ENCODE measurements at regions not wholly inside any gene's neighbourhood (a gene's known extent, or its start where the extent isn't known, plus 50 kb on each side); places are given as distances from the start of the nearest gene placed in this dataset.

- TF ChIP-seq, protein P1, sequence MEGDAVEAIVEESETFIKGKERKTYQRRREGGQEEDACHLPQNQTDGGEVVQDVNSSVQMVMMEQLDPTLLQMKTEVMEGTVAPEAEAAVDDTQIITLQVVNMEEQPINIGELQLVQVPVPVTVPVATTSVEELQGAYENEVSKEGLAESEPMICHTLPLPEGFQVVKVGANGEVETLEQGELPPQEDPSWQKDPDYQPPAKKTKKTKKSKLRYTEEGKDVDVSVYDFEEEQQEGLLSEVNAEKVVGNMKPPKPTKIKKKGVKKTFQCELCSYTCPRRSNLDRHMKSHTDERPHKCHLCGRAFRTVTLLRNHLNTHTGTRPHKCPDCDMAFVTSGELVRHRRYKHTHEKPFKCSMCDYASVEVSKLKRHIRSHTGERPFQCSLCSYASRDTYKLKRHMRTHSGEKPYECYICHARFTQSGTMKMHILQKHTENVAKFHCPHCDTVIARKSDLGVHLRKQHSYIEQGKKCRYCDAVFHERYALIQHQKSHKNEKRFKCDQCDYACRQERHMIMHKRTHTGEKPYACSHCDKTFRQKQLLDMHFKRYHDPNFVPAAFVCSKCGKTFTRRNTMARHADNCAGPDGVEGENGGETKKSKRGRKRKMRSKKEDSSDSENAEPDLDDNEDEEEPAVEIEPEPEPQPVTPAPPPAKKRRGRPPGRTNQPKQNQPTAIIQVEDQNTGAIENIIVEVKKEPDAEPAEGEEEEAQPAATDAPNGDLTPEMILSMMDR (IDR thresholded peaks at IDR 0.05; ENCODE audit: insufficient read depth, low read length), result no peak
- H3K4me3 ChIP-seq (ENCODE audit: low read depth, low read length), result no peak overlapping the region
- no peak for DNase-seq (ENCODE audit: low read depth)
Observed at GRCh38 chr1:216983823-216984222, 260.6 kb upstream of the ESRRG start.

GRCh38 chr1:216961516-216961915 lies 238.3 kb upstream of the ESRRG start:
- no peak overlapping the region for H3K4me3 ChIP-seq (ENCODE audit: low read depth, low read length)
- DNase-seq (ENCODE audit: low read depth), result no peak
- TF ChIP-seq, protein P1 (IDR thresholded peaks at IDR 0.05; ENCODE audit: insufficient read depth, low read length), result no peak

GRCh38 chr1:216960716-216961115 lies 237.5 kb upstream of the ESRRG start:
- no peak for DNase-seq (ENCODE audit: low read depth)
- TF ChIP-seq, protein P1 (IDR thresholded peaks at IDR 0.05; ENCODE audit: insufficient read depth, low read length), result no peak
- H3K4me3 ChIP-seq (ENCODE audit: low read depth, low read length), result no peak overlapping the region

- no peak overlapping the region for H3K4me3 ChIP-seq (ENCODE audit: low read depth, low read length)
- DNase-seq (ENCODE audit: low read depth), result no peak
- TF ChIP-seq, protein P1 (IDR thresholded peaks at IDR 0.05; ENCODE audit: insufficient read depth, low read length), result no peak
Observed at GRCh38 chr1:216958569-216958968, 235.3 kb upstream of the ESRRG start.

DNA sequence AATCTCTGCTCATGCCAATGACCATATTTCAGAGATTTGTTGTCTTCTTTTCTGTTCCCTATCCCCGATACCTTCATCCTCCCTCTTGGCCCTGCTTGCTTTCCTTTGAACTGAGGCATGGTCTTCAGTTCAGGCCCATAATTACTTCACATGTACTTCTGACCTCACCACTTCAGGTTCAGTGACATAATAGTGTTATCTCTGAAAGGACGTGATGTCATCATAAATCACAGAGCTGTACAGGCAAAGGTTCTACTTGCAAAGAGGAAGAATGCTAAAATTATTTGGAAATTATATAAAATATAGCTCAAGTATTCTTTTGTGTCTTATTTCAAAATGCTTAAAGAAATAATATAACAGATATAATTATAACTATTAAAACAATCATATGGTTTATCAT lies 230.3 kb upstream of the ESRRG start:
- TF ChIP-seq, protein P1 (IDR thresholded peaks at IDR 0.05; ENCODE audit: insufficient read depth, low read length), result no peak
- H3K4me3 ChIP-seq (ENCODE audit: low read depth, low read length), result no peak overlapping the region
- no peak for DNase-seq (ENCODE audit: low read depth)

- TF ChIP-seq, protein P1 (IDR thresholded peaks at IDR 0.05; ENCODE audit: insufficient read depth, low read length), result no peak
- H3K4me3 ChIP-seq (ENCODE audit: low read depth, low read length), result no peak overlapping the region
- DNase-seq (ENCODE audit: low read depth), result no peak
Observed at GRCh38 chr1:216952864-216953263, 229.6 kb upstream of the ESRRG start.

DNA sequence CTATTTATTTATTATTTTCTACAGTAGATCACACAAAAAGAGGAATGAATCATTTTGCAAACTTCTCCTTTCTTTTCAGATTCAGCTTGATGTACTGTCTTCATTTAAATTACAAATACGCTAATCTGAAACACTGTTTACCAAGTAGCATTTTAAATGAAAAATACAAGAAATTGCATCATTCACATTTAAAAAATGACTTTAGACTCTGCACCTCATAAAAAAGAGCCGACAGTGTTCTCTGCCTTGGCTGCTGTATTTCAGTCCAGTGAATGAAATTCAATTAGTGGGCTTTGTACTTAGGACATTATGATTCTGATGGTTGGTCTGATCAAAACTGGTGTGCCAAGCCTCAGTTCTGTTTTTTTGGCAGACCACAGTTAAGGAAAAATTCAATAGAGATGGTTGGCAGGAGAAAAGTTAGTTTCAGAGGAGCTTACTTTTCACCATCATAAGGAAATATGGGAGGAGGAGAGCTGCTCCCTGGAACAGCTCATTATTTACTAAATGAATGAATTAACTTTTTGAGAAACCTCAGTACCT lies 222.4 kb upstream of the ESRRG start:
- DNase-seq (ENCODE audit: low read depth), result no peak
- no peak overlapping the region for H3K4me3 ChIP-seq (ENCODE audit: low read depth, low read length)
- TF ChIP-seq, protein P1 (IDR thresholded peaks at IDR 0.05; ENCODE audit: insufficient read depth, low read length), result no peak
